ENCODE measurements at regions not wholly inside any gene's neighbourhood (a gene's known extent, or its start where the extent isn't known, plus 50 kb on each side); places are given as distances from the start of the nearest gene placed in this dataset.

- no peak for TF ChIP-seq E2F6 (IDR thresholded peaks at IDR 0.05)
- no peak for TF ChIP-seq CREB1 (IDR thresholded peaks at IDR 0.05)
- no peak for TF ChIP-seq POU5F1 (IDR thresholded peaks at IDR 0.05; ENCODE audit: low read depth, low read length)
- TF ChIP-seq PHF8 (conservative IDR thresholded peaks at IDR 0.05; ENCODE audit: low read depth, low read length), result no peak
Observed at GRCh38 chr4:31298737-31299136, 578.6 kb downstream of the PCDH7 start (continued).
